K562 (cell line): ENCODE measurements at regions not wholly inside any gene's neighbourhood (a gene's known extent, or its start where the extent isn't known, plus 50 kb on each side); places are given as distances from the start of the nearest gene placed in this dataset.

Experiments
- ATAC-seq: fragments of 200-7000 bp; cut with Tn5 transposase; 3 replicates; pipeline ENCODE4 v1.9.1; 2020; ENCODE audit warnings: moderate library complexity
- BruUV-seq: library from RNA; stranded (reverse); fragments of 400-500 nt; replicated peaks from 2 replicates; lab custom pipeline; 2021; lab: Mats Ljungman, UMichigan
- CTCF ChIA-PET: fragments of 300-600 bp; formaldehyde crosslinking; extraction: SDS; loops from one replicate; lab custom pipeline; 2021; ENCODE audit warnings: low intra/inter-chr PET ratio; lab: Yijun Ruan, JAX
- POLR2A ChIA-PET: fragments of 300-600, 350-650 bp; sonication (Branson Sonifier 250); formaldehyde crosslinking; extraction: SDS; loops from one replicate; lab custom pipeline; 2021; ENCODE audit warnings: antibody characterized with exemption, inconsistent platforms; lab: Yijun Ruan, JAX
- DNase-seq, 4 experiments: peaks; one replicate each; pipeline versions ENCODE4 v3.0.0 to v3.0.0-alpha.2; 2011 to 2018; ENCODE audit warnings: low spot score in 3 of 4, mixed read lengths in 3 of 4; ENCODE audit errors: extremely low read depth in 1 of 4
- FAIRE-seq: peaks from 2 replicates; lab custom pipeline; 2011; peaks lifted over from hg19 to GRCh38; lab: Jason Lieb, UNC
- H2AFZ ChIP-seq: 2 replicates; pipeline ENCODE4 v1.6.0; 2011; ENCODE audit warnings: low read depth, low read length, control low read depth, inconsistent platforms
- H3K27ac ChIP-seq: fragments of 200-600 bp; 3 replicates; pipeline ENCODE4 v1.8.0; 2011; ENCODE audit warnings: low read depth, mild to moderate bottlenecking, control low read depth, inconsistent platforms, low read length, moderate library complexity, mixed read lengths; ENCODE audit errors: extremely low read depth
- H3K27me3 ChIP-seq, 2 experiments: fragments of 300-600 bp in 1 of 2; 2 replicates in 1 of 2; 3 replicates in 1 of 2; pipeline versions ENCODE4 v1.6.0 to v1.8.0; 2011; ENCODE audit warnings: inconsistent platforms in 2 of 2, low read length in 2 of 2, mild to moderate bottlenecking in 1 of 2, mixed read lengths in 1 of 2, moderate library complexity in 1 of 2; ENCODE audit not compliant: control insufficient read depth in 2 of 2, insufficient read depth in 2 of 2
- H3K36me3 ChIP-seq: fragments of 300-600 bp; 3 replicates; pipeline ENCODE4 v1.8.0; 2011; ENCODE audit warnings: mild to moderate bottlenecking, low read length, inconsistent platforms; ENCODE audit not compliant: control insufficient read depth, insufficient read depth
- H3K4me1 ChIP-seq, 2 experiments: fragments of 200-600 bp in 1 of 2; replicated peaks in 1 of 2; 2 replicates in 1 of 2; 3 replicates in 1 of 2; pipeline versions ENCODE4 v1.5.1 to v1.8.0; 2011; ENCODE audit warnings: inconsistent platforms in 2 of 2, low read length in 2 of 2, mild to moderate bottlenecking in 1 of 2, mixed read lengths in 1 of 2, moderate library complexity in 1 of 2; ENCODE audit not compliant: control insufficient read depth in 2 of 2, insufficient read depth in 2 of 2
- H3K4me2 ChIP-seq: 2 replicates; pipeline ENCODE4 v1.6.1; 2011; ENCODE audit warnings: low read length, control low read depth, inconsistent platforms, mixed read lengths; ENCODE audit not compliant: insufficient read depth
- H3K4me3 ChIP-seq: fragments of 200-600 bp; sonication (generic), shearing (Covaris generic); 2 replicates; pipeline ENCODE4 v1.5.1; 2016; ENCODE audit warnings: control low read depth, inconsistent platforms
- H3K79me2 ChIP-seq: fragments of 200-600 bp; 3 replicates; pipeline ENCODE4 v1.8.0; 2011; ENCODE audit warnings: low read length, inconsistent platforms; ENCODE audit not compliant: control insufficient read depth, insufficient read depth
- H3K9ac ChIP-seq, 2 experiments: 2 replicates each; pipeline versions ENCODE4 v1.6.0 to v1.6.1; 2011; ENCODE audit warnings: low read depth in 2 of 2, low read length in 2 of 2, control low read depth in 1 of 2, inconsistent platforms in 1 of 2, mild to moderate bottlenecking in 1 of 2, mixed read lengths in 1 of 2; ENCODE audit not compliant: insufficient read depth in 1 of 2
- H3K9me1 ChIP-seq: one replicate; pipeline ENCODE4 v1.6.0; 2011; ENCODE audit warnings: inconsistent platforms, mild to moderate bottlenecking, low read length, moderate library complexity; ENCODE audit not compliant: control insufficient read depth, insufficient read depth
- H3K9me3 ChIP-seq: replicated peaks from 2 replicates; pipeline ENCODE4 v1.5.1; 2011; ENCODE audit warnings: low read depth, low read length, inconsistent platforms; ENCODE audit not compliant: control insufficient read depth, insufficient read depth
- H4K20me1 ChIP-seq: replicated peaks from 2 replicates; pipeline ENCODE4 v1.6.1; 2011; ENCODE audit warnings: low read length, inconsistent platforms, mixed read lengths; ENCODE audit not compliant: control insufficient read depth, insufficient read depth
- ATF1 ChIP-seq, 2 experiments: fragments of 450-650 bp in 1 of 2; IDR thresholded peaks; 2 replicates each; pipeline ENCODE4 v1.6.1; 2016; ENCODE audit warnings: missing compliant biosample characterization in 1 of 2, missing genetic modification characterization in 1 of 2
- ERF ChIP-seq: fragments of 450-650 bp; formaldehyde crosslinking; IDR thresholded peaks from 2 replicates; pipeline ENCODE4 v1.4.0; 2020; ENCODE audit warnings: mild to moderate bottlenecking, mixed read lengths
- ETV6 ChIP-seq, 3 experiments: fragments of 150-350 bp in 1 of 3; sonication (generic) in 1 of 3; formaldehyde crosslinking in 1 of 3; IDR thresholded peaks; 2 replicates each; pipeline versions ENCODE4 v1.6.1 to v1.8.0; 2014 to 2022; ENCODE audit warnings: borderline replicate concordance in 2 of 3, low read depth in 2 of 3, antibody characterized with exemption in 1 of 3, low read length in 1 of 3, mild to moderate bottlenecking in 1 of 3, missing genetic modification reagents in 1 of 3
- FOXK2 ChIP-seq, 2 experiments: fragments of 450-650 bp; IDR thresholded peaks in 1 of 2; conservative IDR thresholded peaks in 1 of 2; 2 replicates each; pipeline ENCODE4 v1.6.1; 2016; ENCODE audit warnings: low read depth in 2 of 2, mild to moderate bottlenecking in 1 of 2
- FOXP1 ChIP-seq: sonication (generic); formaldehyde crosslinking; IDR thresholded peaks from 2 replicates; pipeline ENCODE4 v1.8.0; 2022; ENCODE audit warnings: mild to moderate bottlenecking, missing genetic modification reagents
- PREB ChIP-seq: sonication (generic); formaldehyde crosslinking; IDR thresholded peaks from 2 replicates; pipeline ENCODE4 v1.8.1; 2023; ENCODE audit warnings: mild to moderate bottlenecking, missing genetic modification reagents
- RBFOX2 ChIP-seq: fragments of 200-400 bp; formaldehyde crosslinking; IDR thresholded peaks from 2 replicates; pipeline ENCODE4 v1.6.1; 2017; ENCODE audit warnings: low read depth, mild to moderate bottlenecking, low read length, moderate library complexity
- TCF3 ChIP-seq: sonication (generic); formaldehyde crosslinking; IDR thresholded peaks from 2 replicates; pipeline ENCODE4 v1.4.0; 2020; ENCODE audit warnings: mild to moderate bottlenecking, missing genetic modification reagents
- XRCC4 ChIP-seq: IDR thresholded peaks from one replicate; pipeline ENCODE4 v1.6.1; 2011; ENCODE audit not compliant: insufficient read depth, insufficient read length; ENCODE audit errors: extremely low read depth
- YY1 ChIP-seq, 3 experiments: IDR thresholded peaks; 2 replicates each; pipeline ENCODE4 v1.6.1; 2011; ENCODE audit warnings: low read length in 2 of 3, mild to moderate bottlenecking in 2 of 3, moderate library complexity in 2 of 3, borderline replicate concordance in 1 of 3, control low read depth in 1 of 3, low read depth in 1 of 3; ENCODE audit not compliant: insufficient read depth in 3 of 3, insufficient replicate concordance in 2 of 3, control insufficient read depth in 1 of 3, insufficient read length in 1 of 3; ENCODE audit errors: extremely low read depth in 1 of 3
- ZC3H4 ChIP-seq: sonication (generic); formaldehyde crosslinking; IDR thresholded peaks from 2 replicates; pipeline ENCODE4 v1.9.0; 2021; ENCODE audit warnings: missing genetic modification reagents, borderline replicate concordance
- ZEB2 ChIP-seq: fragments of 450-650 bp; IDR thresholded peaks from 2 replicates; pipeline ENCODE4 v1.6.1; 2016
- ZNF449 ChIP-seq: fragments of 250-450 bp; sonication (Bioruptor Pico); IDR thresholded peaks from 2 replicates; pipeline ENCODE4 v1.8.0; 2022; ENCODE audit warnings: moderate library complexity, mild to moderate bottlenecking, inconsistent platforms
- ZNF57 ChIP-seq: fragments of 450-650 bp; formaldehyde crosslinking; IDR thresholded peaks from 2 replicates; pipeline ENCODE4 v1.4.0; 2020; ENCODE audit warnings: mild to moderate bottlenecking, moderate library complexity
- ZNF699 ChIP-seq: fragments of 250-450 bp; sonication (Bioruptor Pico); IDR thresholded peaks from 2 replicates; pipeline ENCODE4 v1.8.0; 2021; ENCODE audit warnings: mild to moderate bottlenecking, moderate library complexity; ENCODE audit not compliant: insufficient replicate concordance
- WGBS: fragments of 100-300 bp; shearing (Covaris generic); methylation state at CpG from one replicate; pipeline ENCODE4 v1.1.6; 2016; ENCODE audit warnings: low coverage, mixed read lengths; ENCODE audit not compliant: insufficient coverage; ENCODE audit errors: missing lambda C conversion rate; 5-methylcytosine and 5-hydroxymethylcytosine counted together
- in situ Hi-C: fragments of 300-500 bp; cut with MboI; formaldehyde crosslinking; loops from 4 replicates; pipeline ENCODE4 v1.15.0; 2018; ENCODE audit warnings: inconsistent platforms, mixed read lengths
- intact Hi-C: fragments of 100-400 bp; cut with micrococcal nuclease; formaldehyde crosslinking; loops from 2 replicates; pipeline ENCODE4 v1.14.2; 2022
- TF ChIP-seq, protein P1 (sequence below): fragments of 450-650 bp; IDR thresholded peaks from 2 replicates; pipeline ENCODE4 v1.6.1; 2014; ENCODE audit warnings: low read depth, mild to moderate bottlenecking, moderate library complexity, borderline replicate concordance

DNA sequence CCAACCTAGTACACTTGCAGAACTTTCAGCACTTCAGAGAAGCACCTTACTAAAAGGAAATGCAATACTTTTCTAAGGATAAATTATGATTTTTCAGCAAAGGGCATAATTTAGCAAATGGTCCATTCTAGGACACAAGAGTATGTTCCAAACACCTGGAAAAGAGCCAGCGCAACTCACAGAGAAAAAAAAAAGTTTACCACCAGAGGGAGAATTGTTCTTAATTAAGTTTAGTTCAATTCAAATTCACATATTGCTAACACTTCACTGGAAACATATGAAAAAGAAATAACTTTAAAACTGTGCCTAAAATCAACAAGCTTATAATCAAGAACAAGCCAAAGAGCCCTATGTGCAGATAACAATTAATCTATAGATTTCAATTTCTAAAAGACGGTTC, 338.1 kb downstream of the SEC16B start (continued):
- no peak for TF ChIP-seq TCF3
- TF ChIP-seq ZNF57 (CRISPR knock-in tag) = no peak

GRCh38 chr1:177629526-177629925, 340.3 kb downstream of the SEC16B start:
- Histone ChIP-seq H3K4me3 (no peak overlapping the region), H3K9ac (no peak overlapping the region), H3K36me3 (no peaks in the 10 kb centered on the region), H3K27ac (no peak overlapping the region), H4K20me1 (no peaks in the 10 kb centered on the region), H3K9me1 (no peaks in the 10 kb centered on the region), H3K27me3 (no peaks in the 10 kb centered on the region), H3K4me2 (no peak overlapping the region), H3K4me1 (no peaks in the 10 kb centered on the region), H2AFZ (no peak overlapping the region), H3K9me3 (no peaks in the 10 kb centered on the region), H3K79me2 (no peaks in the 10 kb centered on the region)
- in situ Hi-C loops = no loop called here
- no TSS peak for BruUV-seq
- ATAC-seq (no peak), FAIRE-seq (no peak), DNase-seq (no peak)
- ChIA-PET CTCF (no interaction called here), POLR2A (no interaction called here)
- 4% methylated on average over 1 of the region's 1 CpG for WGBS
- intact Hi-C loops = no loop called here
- no peak for TF ChIP-seq FOXK2 (conservative IDR thresholded peaks at IDR 0.05 in 1 of 2, IDR thresholded peaks at IDR 0.05 in 1 of 2; ENCODE audit: low read depth in 2 of 2)
- TF ChIP-seq, protein P1, sequence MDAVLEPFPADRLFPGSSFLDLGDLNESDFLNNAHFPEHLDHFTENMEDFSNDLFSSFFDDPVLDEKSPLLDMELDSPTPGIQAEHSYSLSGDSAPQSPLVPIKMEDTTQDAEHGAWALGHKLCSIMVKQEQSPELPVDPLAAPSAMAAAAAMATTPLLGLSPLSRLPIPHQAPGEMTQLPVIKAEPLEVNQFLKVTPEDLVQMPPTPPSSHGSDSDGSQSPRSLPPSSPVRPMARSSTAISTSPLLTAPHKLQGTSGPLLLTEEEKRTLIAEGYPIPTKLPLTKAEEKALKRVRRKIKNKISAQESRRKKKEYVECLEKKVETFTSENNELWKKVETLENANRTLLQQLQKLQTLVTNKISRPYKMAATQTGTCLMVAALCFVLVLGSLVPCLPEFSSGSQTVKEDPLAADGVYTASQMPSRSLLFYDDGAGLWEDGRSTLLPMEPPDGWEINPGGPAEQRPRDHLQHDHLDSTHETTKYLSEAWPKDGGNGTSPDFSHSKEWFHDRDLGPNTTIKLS = no peak
- no peak for TF ChIP-seq XRCC4
- no peak for TF ChIP-seq ZEB2
- no peak for TF ChIP-seq FOXP1
- no peak for TF ChIP-seq ERF (CRISPR knock-in tag)
- no peak for TF ChIP-seq ETV6 (IDR thresholded peaks at IDR 0.05; ENCODE audit: borderline replicate concordance in 1 of 2, low read depth in 2 of 2, low read length in 1 of 2)
- TF ChIP-seq ETV6 (CRISPR knock-in tag; IDR thresholded peaks at IDR 0.05; ENCODE audit: borderline replicate concordance) = no peak
- no peak for TF ChIP-seq ZC3H4 (CRISPR knock-in tag)
- no peak for TF ChIP-seq ZNF449 (CRISPR knock-in tag)
- no peak for TF ChIP-seq ZNF699 (CRISPR knock-in tag)
- no peak for TF ChIP-seq YY1 (IDR thresholded peaks at IDR 0.05; ENCODE audit: borderline replicate concordance in 1 of 3, control insufficient read depth in 1 of 3, extremely low read depth in 1 of 3, insufficient read depth in 3 of 3, insufficient read length in 1 of 3, insufficient replicate concordance in 2 of 3, low read depth in 1 of 3, low read length in 2 of 3)
- TF ChIP-seq PREB (CRISPR knock-in tag) = no peak
- TF ChIP-seq ATF1 (CRISPR knock-in tag; IDR thresholded peaks at IDR 0.05) = no peak
- TF ChIP-seq ATF1 (tag; IDR thresholded peaks at IDR 0.05) = no peak
- TF ChIP-seq RBFOX2 = no peak
